ENCODE measurements at regions not wholly inside any gene's neighbourhood (a gene's known extent, or its start where the extent isn't known, plus 50 kb on each side); places are given as distances from the start of the nearest gene placed in this dataset.

DNA sequence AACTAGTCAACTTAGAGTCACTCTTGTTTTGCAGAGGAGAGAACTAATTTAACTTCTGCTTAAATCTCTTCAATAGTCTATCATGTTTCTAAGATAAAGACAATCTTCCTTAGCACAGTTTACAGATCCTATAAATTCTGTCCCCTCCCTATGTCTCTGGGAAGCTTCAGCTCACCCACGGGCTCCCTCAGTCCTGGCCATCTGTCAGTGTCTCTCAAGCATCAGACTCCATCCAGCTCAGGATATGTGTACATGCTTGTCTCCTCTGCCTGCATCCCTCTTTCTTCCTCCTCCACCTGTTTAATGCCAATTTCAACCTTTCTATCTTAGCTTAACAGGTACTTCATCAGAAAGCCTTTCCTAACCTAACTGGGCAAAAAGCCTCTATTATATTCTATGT lies 177.1 kb upstream of the PTER start:
- H3F3A ChIP-seq (ENCODE audit: insufficient read depth), result no peaks in the 10 kb centered on the region
- TF ChIP-seq EZH2phosphoT487 (conservative IDR thresholded peaks at IDR 0.05; ENCODE audit: low read length), result no peak
- TF ChIP-seq, protein P1, sequence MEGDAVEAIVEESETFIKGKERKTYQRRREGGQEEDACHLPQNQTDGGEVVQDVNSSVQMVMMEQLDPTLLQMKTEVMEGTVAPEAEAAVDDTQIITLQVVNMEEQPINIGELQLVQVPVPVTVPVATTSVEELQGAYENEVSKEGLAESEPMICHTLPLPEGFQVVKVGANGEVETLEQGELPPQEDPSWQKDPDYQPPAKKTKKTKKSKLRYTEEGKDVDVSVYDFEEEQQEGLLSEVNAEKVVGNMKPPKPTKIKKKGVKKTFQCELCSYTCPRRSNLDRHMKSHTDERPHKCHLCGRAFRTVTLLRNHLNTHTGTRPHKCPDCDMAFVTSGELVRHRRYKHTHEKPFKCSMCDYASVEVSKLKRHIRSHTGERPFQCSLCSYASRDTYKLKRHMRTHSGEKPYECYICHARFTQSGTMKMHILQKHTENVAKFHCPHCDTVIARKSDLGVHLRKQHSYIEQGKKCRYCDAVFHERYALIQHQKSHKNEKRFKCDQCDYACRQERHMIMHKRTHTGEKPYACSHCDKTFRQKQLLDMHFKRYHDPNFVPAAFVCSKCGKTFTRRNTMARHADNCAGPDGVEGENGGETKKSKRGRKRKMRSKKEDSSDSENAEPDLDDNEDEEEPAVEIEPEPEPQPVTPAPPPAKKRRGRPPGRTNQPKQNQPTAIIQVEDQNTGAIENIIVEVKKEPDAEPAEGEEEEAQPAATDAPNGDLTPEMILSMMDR (IDR thresholded peaks at IDR 0.05; ENCODE audit: insufficient read depth, low read length, poor library complexity, severe bottlenecking), result no peak
- H3K9ac ChIP-seq (ENCODE audit: low read length), result no peak overlapping the region
- no peaks in the 10 kb centered on the region for H4K20me1 ChIP-seq (ENCODE audit: low read depth, low read length)
- H3K4me2 ChIP-seq (ENCODE audit: low read depth, low read length, poor library complexity, severe bottlenecking), result no peak overlapping the region
- H3K36me3 ChIP-seq (ENCODE audit: low read length), result no peaks in the 10 kb centered on the region
- no peaks in the 10 kb centered on the region for H3K9me2 ChIP-seq (replicated peaks; ENCODE audit: insufficient read depth, low read length)
- H2AFZ ChIP-seq (ENCODE audit: low read depth, low read length, severe bottlenecking), result no peak overlapping the region
- no peaks in the 10 kb centered on the region for H3K79me2 ChIP-seq (ENCODE audit: insufficient read depth, low read length)
- no peaks in the 10 kb centered on the region for H3K27me3 ChIP-seq (ENCODE audit: low read length)
- no peak overlapping the region for H3K4me3 ChIP-seq (ENCODE audit: insufficient read depth, low read length, poor library complexity, severe bottlenecking)
- H3K9me3 ChIP-seq (ENCODE audit: insufficient read depth, low read length), result no peaks in the 10 kb centered on the region
- no peak overlapping the region for H3K27ac ChIP-seq (ENCODE audit: low read depth, low read length)

DNA sequence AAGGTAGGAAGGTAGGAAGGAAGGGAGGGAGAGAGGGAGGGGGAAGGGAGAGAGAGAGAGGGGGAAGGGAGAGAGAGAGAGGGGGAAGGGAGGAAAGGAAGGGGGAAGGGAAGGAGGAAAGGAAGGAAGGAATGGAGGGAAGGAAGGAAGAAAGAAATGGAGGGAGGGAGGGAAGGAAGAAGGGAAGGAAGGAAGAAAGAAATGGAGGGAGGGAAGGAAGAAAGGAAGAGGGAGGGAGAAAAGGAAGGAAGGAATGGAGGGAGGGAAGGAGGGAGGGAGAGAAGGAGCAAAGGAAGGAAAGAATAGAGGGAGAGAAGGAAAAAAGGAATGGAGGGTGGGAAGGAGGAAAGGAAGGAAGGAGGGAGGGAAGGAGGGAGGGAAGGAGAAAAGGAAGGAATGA lies 176.4 kb upstream of the PTER start:
- Histone ChIP-seq H3K27me3 (ENCODE audit: low read length) (no peaks in the 10 kb centered on the region), H3K79me2 (ENCODE audit: insufficient read depth, low read length) (no peaks in the 10 kb centered on the region), H3K36me3 (ENCODE audit: low read length) (no peaks in the 10 kb centered on the region), H2AFZ (ENCODE audit: low read depth, low read length, severe bottlenecking) (no peak overlapping the region), H3K9ac (ENCODE audit: low read length) (no peak overlapping the region), H3K9me2 (replicated peaks; ENCODE audit: insufficient read depth, low read length) (no peaks in the 10 kb centered on the region), H3F3A (ENCODE audit: insufficient read depth) (no peaks in the 10 kb centered on the region), H3K4me2 (ENCODE audit: low read depth, low read length, poor library complexity, severe bottlenecking) (no peak overlapping the region), H3K9me3 (ENCODE audit: insufficient read depth, low read length) (no peaks in the 10 kb centered on the region), H4K20me1 (ENCODE audit: low read depth, low read length) (no peaks in the 10 kb centered on the region), H3K4me3 (ENCODE audit: insufficient read depth, low read length, poor library complexity, severe bottlenecking) (no peak overlapping the region), H3K27ac (ENCODE audit: low read depth, low read length) (no peak overlapping the region)
- TF ChIP-seq, protein P1 (IDR thresholded peaks at IDR 0.05; ENCODE audit: insufficient read depth, low read length, poor library complexity, severe bottlenecking), result no peak
- no peak for TF ChIP-seq EZH2phosphoT487 (conservative IDR thresholded peaks at IDR 0.05; ENCODE audit: low read length)

DNA sequence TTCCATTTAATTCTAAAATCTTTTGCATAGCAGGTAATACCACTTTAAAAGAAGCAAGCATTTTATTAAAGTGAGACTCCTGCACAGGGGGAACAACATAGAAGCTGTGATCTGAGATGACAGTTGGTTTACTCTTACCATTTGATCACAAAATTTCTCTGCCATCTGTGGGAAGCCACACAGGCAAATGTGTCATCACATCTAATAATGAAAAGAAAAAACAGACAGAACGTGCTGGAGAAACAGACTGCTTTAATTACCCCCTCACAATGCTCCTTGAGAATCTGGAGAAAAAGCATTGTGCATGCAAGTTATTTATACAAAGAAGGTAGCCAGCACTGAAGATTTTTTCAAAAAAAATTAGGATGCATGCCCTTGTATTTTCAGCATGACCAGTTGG lies 165.2 kb upstream of the PTER start:
- H2AFZ ChIP-seq (ENCODE audit: low read depth, low read length, severe bottlenecking), result no peak overlapping the region
- H4K20me1 ChIP-seq (ENCODE audit: low read depth, low read length), result no peaks in the 10 kb centered on the region
- TF ChIP-seq, protein P1 (IDR thresholded peaks at IDR 0.05; ENCODE audit: insufficient read depth, low read length, poor library complexity, severe bottlenecking), result no peak
- no peak for TF ChIP-seq EZH2phosphoT487 (conservative IDR thresholded peaks at IDR 0.05; ENCODE audit: low read length)
- H3K27ac ChIP-seq (ENCODE audit: low read depth, low read length), result no peak overlapping the region
- no peak overlapping the region for H3K4me3 ChIP-seq (ENCODE audit: insufficient read depth, low read length, poor library complexity, severe bottlenecking)
- H3K27me3 ChIP-seq (ENCODE audit: low read length), result no peaks in the 10 kb centered on the region
- H3K9ac ChIP-seq (ENCODE audit: low read length), result no peak overlapping the region
- H3K9me2 ChIP-seq (replicated peaks; ENCODE audit: insufficient read depth, low read length), result no peaks in the 10 kb centered on the region
- H3K79me2 ChIP-seq (ENCODE audit: insufficient read depth, low read length), result no peaks in the 10 kb centered on the region
- H3K4me2 ChIP-seq (ENCODE audit: low read depth, low read length, poor library complexity, severe bottlenecking), result no peak overlapping the region
- H3K36me3 ChIP-seq (ENCODE audit: low read length), result no peaks in the 10 kb centered on the region
- no peaks in the 10 kb centered on the region for H3K9me3 ChIP-seq (ENCODE audit: insufficient read depth, low read length)
- no peaks in the 10 kb centered on the region for H3F3A ChIP-seq (ENCODE audit: insufficient read depth)

DNA sequence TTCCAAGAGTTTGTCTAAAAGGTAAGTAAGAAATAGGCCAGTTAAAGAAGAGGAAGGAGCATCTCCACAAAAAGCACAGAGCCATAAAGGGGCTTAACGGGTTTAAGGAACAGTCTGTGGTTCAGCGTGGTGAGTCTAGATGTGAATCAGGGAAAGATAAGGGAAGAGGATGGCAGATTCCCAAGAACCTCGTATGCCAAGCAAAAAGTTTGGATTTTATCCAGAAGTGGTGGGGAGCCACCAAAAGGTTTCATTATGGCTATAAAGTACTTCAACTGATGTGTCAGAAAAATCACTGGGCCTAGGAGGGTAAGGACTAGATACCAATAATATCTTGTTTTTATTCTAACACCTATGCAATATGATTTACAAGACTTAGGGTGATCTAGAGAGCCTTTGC lies 161.9 kb upstream of the PTER start:
- no peaks in the 10 kb centered on the region for H3K27me3 ChIP-seq (ENCODE audit: low read length)
- no peaks in the 10 kb centered on the region for H4K20me1 ChIP-seq (ENCODE audit: low read depth, low read length)
- TF ChIP-seq EZH2phosphoT487 (conservative IDR thresholded peaks at IDR 0.05; ENCODE audit: low read length), result no peak
- TF ChIP-seq, protein P1 (IDR thresholded peaks at IDR 0.05; ENCODE audit: insufficient read depth, low read length, poor library complexity, severe bottlenecking), result no peak
- H3K9me2 ChIP-seq (replicated peaks; ENCODE audit: insufficient read depth, low read length), result no peaks in the 10 kb centered on the region
- H3K9me3 ChIP-seq (ENCODE audit: insufficient read depth, low read length), result no peaks in the 10 kb centered on the region
- no peak overlapping the region for H2AFZ ChIP-seq (ENCODE audit: low read depth, low read length, severe bottlenecking)
- H3F3A ChIP-seq (ENCODE audit: insufficient read depth), result no peaks in the 10 kb centered on the region
- no peaks in the 10 kb centered on the region for H3K79me2 ChIP-seq (ENCODE audit: insufficient read depth, low read length)
- H3K27ac ChIP-seq (ENCODE audit: low read depth, low read length), result no peak overlapping the region
- no peak overlapping the region for H3K4me3 ChIP-seq (ENCODE audit: insufficient read depth, low read length, poor library complexity, severe bottlenecking)
- no peaks in the 10 kb centered on the region for H3K36me3 ChIP-seq (ENCODE audit: low read length)
- no peak overlapping the region for H3K9ac ChIP-seq (ENCODE audit: low read length)
- H3K4me2 ChIP-seq (ENCODE audit: low read depth, low read length, poor library complexity, severe bottlenecking), result no peak overlapping the region

All from SU-DHL-6 (cell line).